ENCODE measurements at regions not wholly inside any gene's neighbourhood (a gene's known extent, or its start where the extent isn't known, plus 50 kb on each side); places are given as distances from the start of the nearest gene placed in this dataset.

DNA sequence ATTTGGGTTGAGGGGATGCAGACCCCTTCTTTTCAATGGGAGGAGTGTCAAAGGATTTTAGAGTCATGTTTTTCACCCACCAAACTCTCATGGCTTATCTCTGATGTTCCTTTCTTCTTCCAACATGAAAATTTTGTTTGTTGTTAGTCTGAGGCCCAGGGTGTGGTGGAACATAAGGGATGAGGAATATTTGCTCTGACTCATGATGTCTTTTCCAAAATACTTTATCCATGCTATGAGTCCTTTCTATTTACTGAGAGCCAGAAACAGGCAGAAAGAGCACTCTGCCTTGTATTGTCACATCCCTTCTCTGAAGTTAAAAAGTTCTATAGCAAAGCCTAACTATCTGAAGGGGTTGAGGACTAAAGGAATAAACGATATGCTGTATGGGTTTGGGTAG, 61.6 kb upstream of the GYPA start:
- TF ChIP-seq TEAD4 (IDR thresholded peaks at IDR 0.05), result no peak
- no peak for TF ChIP-seq YY1 (IDR thresholded peaks at IDR 0.05; ENCODE audit: low read depth)
- TF ChIP-seq, protein P1, sequence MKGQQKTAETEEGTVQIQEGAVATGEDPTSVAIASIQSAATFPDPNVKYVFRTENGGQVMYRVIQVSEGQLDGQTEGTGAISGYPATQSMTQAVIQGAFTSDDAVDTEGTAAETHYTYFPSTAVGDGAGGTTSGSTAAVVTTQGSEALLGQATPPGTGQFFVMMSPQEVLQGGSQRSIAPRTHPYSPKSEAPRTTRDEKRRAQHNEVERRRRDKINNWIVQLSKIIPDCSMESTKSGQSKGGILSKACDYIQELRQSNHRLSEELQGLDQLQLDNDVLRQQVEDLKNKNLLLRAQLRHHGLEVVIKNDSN (IDR thresholded peaks at IDR 0.05), result no peak
- no peak for TF ChIP-seq CREB1 (IDR thresholded peaks at IDR 0.05; ENCODE audit: low read depth)
- no peak for TF ChIP-seq RAD21 (IDR thresholded peaks at IDR 0.05; ENCODE audit: low read depth)
- TF ChIP-seq TAF1 (IDR thresholded peaks at IDR 0.05; ENCODE audit: low read depth), result no peak
